GM12878 (cell line): ENCODE measurements at regions not wholly inside any gene's neighbourhood (a gene's known extent, or its start where the extent isn't known, plus 50 kb on each side); places are given as distances from the start of the nearest gene placed in this dataset.

Experiments
- ATAC-seq: fragments of 200-7000 bp; cut with Tn5 transposase; 3 replicates; pipeline ENCODE4 v1.9.1; 2020; ENCODE audit warnings: mild to moderate bottlenecking, moderate library complexity
- BruUV-seq: library from RNA; stranded (reverse); fragments of 400-500 nt; replicated peaks from 2 replicates; lab custom pipeline; 2021; lab: Mats Ljungman, UMichigan
- CTCF ChIA-PET: fragments of 300-600 bp; sonication (Branson Sonifier 250); formaldehyde crosslinking; extraction: SDS; loops from one replicate; lab custom pipeline; 2021; ENCODE audit warnings: inconsistent platforms; lab: Yijun Ruan, JAX
- POLR2A ChIA-PET: fragments of 350-600 bp; formaldehyde crosslinking; extraction: SDS; loops from one replicate; lab custom pipeline; 2021; ENCODE audit warnings: inconsistent platforms; lab: Charles Lee
- RAD21 ChIA-PET: fragments of 300-600 bp; sonication (Branson Sonifier 250); formaldehyde crosslinking; loops from one replicate; lab custom pipeline; 2023; ENCODE audit warnings: antibody characterized with exemption; ENCODE audit not compliant: unreplicated experiment; lab: Charles Lee
- SMC1A ChIA-PET: fragments of 300-600 bp; sonication (Branson Sonifier 250); formaldehyde crosslinking; loops from one replicate; lab custom pipeline; 2023; ENCODE audit not compliant: unreplicated experiment, uncharacterized antibody; lab: Charles Lee
- DNase-seq: peaks from one replicate; pipeline ENCODE4 v3.0.0-alpha.2; 2011; ENCODE audit warnings: low read depth, low spot score
- FAIRE-seq: peaks from 3 replicates; lab custom pipeline; 2011; peaks lifted over from hg19 to GRCh38; lab: Jason Lieb, UNC
- H2AFZ ChIP-seq: 2 replicates; pipeline ENCODE4 v1.6.0; 2011; ENCODE audit warnings: low read depth, low read length, control low read depth; ENCODE audit not compliant: control insufficient read depth
- H3K27ac ChIP-seq: 2 replicates; pipeline ENCODE4 v1.5.1; 2011; ENCODE audit warnings: control low read depth; ENCODE audit not compliant: control insufficient read depth, insufficient read depth
- H3K27me3 ChIP-seq, 2 experiments: replicated peaks in 1 of 2; 2 replicates each; pipeline versions ENCODE4 v1.6.0 to v1.6.1; 2011; ENCODE audit warnings: low read length in 1 of 2; ENCODE audit not compliant: control insufficient read depth in 2 of 2, insufficient read depth in 2 of 2
- H3K36me3 ChIP-seq, 2 experiments: 2 replicates each; pipeline ENCODE4 v1.5.1; 2011; ENCODE audit warnings: low read length in 1 of 2; ENCODE audit not compliant: control insufficient read depth in 2 of 2, insufficient read depth in 2 of 2
- H3K4me1 ChIP-seq: 2 replicates; pipeline ENCODE4 v1.6.1; 2011; ENCODE audit warnings: mild to moderate bottlenecking, low read length, moderate library complexity, mixed read lengths; ENCODE audit not compliant: control insufficient read depth, insufficient read depth
- H3K4me2 ChIP-seq: 2 replicates; pipeline ENCODE4 v1.6.0; 2011; ENCODE audit warnings: control low read depth; ENCODE audit not compliant: control insufficient read depth, insufficient read depth
- H3K4me3 ChIP-seq: fragments of 200-600 bp; sonication (generic); 2 replicates; pipeline ENCODE4 v1.5.1; 2016
- H3K79me2 ChIP-seq: 2 replicates; pipeline ENCODE4 v1.6.0; 2011; ENCODE audit warnings: low read length; ENCODE audit not compliant: control insufficient read depth, insufficient read depth
- H3K9ac ChIP-seq: 2 replicates; pipeline ENCODE4 v1.8.0; 2011; ENCODE audit warnings: low read length, control low read depth, mixed read lengths; ENCODE audit not compliant: control insufficient read depth, insufficient read depth
- H3K9me3 ChIP-seq: replicated peaks from 3 replicates; pipeline ENCODE4 v1.5.1; 2011; ENCODE audit warnings: mild to moderate bottlenecking, low read length; ENCODE audit not compliant: control insufficient read depth, insufficient read depth
- H4K20me1 ChIP-seq: 2 replicates; pipeline ENCODE4 v1.6.0; 2011; ENCODE audit not compliant: control insufficient read depth, insufficient read depth
- CBX3 ChIP-seq: fragments of 200-600 bp; sonication (generic); IDR thresholded peaks from 2 replicates; pipeline ENCODE4 v1.6.1; 2016; ENCODE audit warnings: low read depth, borderline replicate concordance
- CEBPZ ChIP-seq: fragments of 150-350 bp; IDR thresholded peaks from 2 replicates; pipeline ENCODE4 v1.6.1; 2016; ENCODE audit warnings: low read depth, low read length
- CUX1 ChIP-seq: IDR thresholded peaks from 2 replicates; pipeline ENCODE4 v1.6.1; 2012; ENCODE audit warnings: improper control_type of control experiment, low read depth, low read length; ENCODE audit not compliant: insufficient replicate concordance
- ELK1 ChIP-seq: IDR thresholded peaks from 2 replicates; pipeline ENCODE4 v1.6.1; 2012; ENCODE audit warnings: low read depth, low read length, improper control_type of control experiment
- JUNB ChIP-seq: IDR thresholded peaks from 2 replicates; pipeline ENCODE4 v1.6.1; 2016; ENCODE audit warnings: antibody characterized with exemption, mild to moderate bottlenecking
- JUND ChIP-seq: IDR thresholded peaks from 2 replicates; pipeline ENCODE4 v1.6.1; 2012; ENCODE audit warnings: low read depth, mild to moderate bottlenecking, low read length, improper control_type of control experiment, moderate library complexity
- KAT2A ChIP-seq: conservative IDR thresholded peaks from 2 replicates; pipeline ENCODE4 v1.6.1; 2011; ENCODE audit warnings: low read depth, low read length; ENCODE audit not compliant: control insufficient read depth
- MXI1 ChIP-seq: fragments of 150-350 bp; IDR thresholded peaks from 2 replicates; pipeline ENCODE4 v1.6.1; 2011; ENCODE audit warnings: low read depth, mild to moderate bottlenecking, inconsistent platforms, low read length, improper control_type of control experiment
- MYB ChIP-seq: fragments of 150-350 bp; IDR thresholded peaks from 2 replicates; pipeline ENCODE4 v1.6.1; 2014; ENCODE audit warnings: mild to moderate bottlenecking, low read depth, low read length, borderline replicate concordance
- NR2F1 ChIP-seq: fragments of 450-650 bp; conservative IDR thresholded peaks from 2 replicates; pipeline ENCODE4 v1.6.1; 2017; ENCODE audit warnings: mild to moderate bottlenecking
- PAX8 ChIP-seq: fragments of 450-650 bp; IDR thresholded peaks from 2 replicates; pipeline ENCODE4 v1.6.1; 2017; ENCODE audit warnings: mild to moderate bottlenecking, moderate library complexity
- RELA ChIP-seq: fragments of 450-650 bp; IDR thresholded peaks from 2 replicates; pipeline ENCODE4 v1.8.0; 2014; ENCODE audit warnings: borderline replicate concordance; ENCODE audit not compliant: partially characterized antibody
- RFX5 ChIP-seq: IDR thresholded peaks from 2 replicates; pipeline ENCODE4 v1.6.1; 2011; ENCODE audit warnings: low read depth, low read length, improper control_type of control experiment
- SRF ChIP-seq, 2 experiments: IDR thresholded peaks; 2 replicates each; pipeline ENCODE4 v1.6.1; 2011; ENCODE audit warnings: low read depth in 2 of 2, low read length in 2 of 2, mild to moderate bottlenecking in 1 of 2, moderate library complexity in 1 of 2
- WGBS: methylation state at CpG from one replicate; pipeline ENCODE4 v1.1.6; 2016; ENCODE audit warnings: low lambda C conversion rate; ENCODE audit not compliant: insufficient replicate concordance, insufficient coverage; ENCODE audit errors: missing lambda C conversion rate; 5-methylcytosine and 5-hydroxymethylcytosine counted together
- in situ Hi-C: fragments of 300-500 bp; cut with MboI; formaldehyde crosslinking; loops from 9 replicates; pipeline ENCODE4 v1.14.3; 2018; ENCODE audit warnings: mixed read lengths
- intact Hi-C: fragments of 100-400 bp; cut with micrococcal nuclease; formaldehyde crosslinking; loops from one replicate; pipeline ENCODE4 v1.14.2; 2022; ENCODE audit not compliant: unreplicated experiment

GRCh38 chr7:9719303-9719702 is 1254.4 kb upstream of the PHF14 start:
- intact Hi-C loops, result no loop called here
- Histone ChIP-seq H2AFZ (no peak overlapping the region), H3K4me3 (no peak overlapping the region), H3K9me3 (no peaks in the 10 kb centered on the region), H3K9ac (no peak overlapping the region), H3K4me2 (no peak overlapping the region), H3K27me3 (no peaks in the 10 kb centered on the region), H3K27ac (no peak overlapping the region), H3K79me2 (no peaks in the 10 kb centered on the region), H3K4me1 (no peaks in the 10 kb centered on the region), H3K36me3 (no peaks in the 10 kb centered on the region), H4K20me1 (no peaks in the 10 kb centered on the region)
- ChIA-PET RAD21 (no interaction called here), SMC1A (no interaction called here), CTCF (no interaction called here), POLR2A (no interaction called here)
- DNase-seq (no peak), ATAC-seq (no peak), FAIRE-seq (no peak)
- in situ Hi-C loops, result no loop called here
- 31% methylated on average over 4 of the region's 4 CpGs for WGBS
- BruUV-seq, result no TSS peak
- TF ChIP-seq RFX5 (no peak), CUX1 (no peak), KAT2A (no peak), SRF (IDR thresholded peaks at IDR 0.05; ENCODE audit: low read depth in 2 of 2, low read length in 2 of 2) (no peak), MYB (no peak), NR2F1 (no peak), RELA (no peak), CBX3 (no peak), PAX8 (no peak), CEBPZ (no peak), JUNB (no peak), JUND (no peak), MXI1 (no peak), ELK1 (no peak)
